ENCODE measurements at regions not wholly inside any gene's neighbourhood (a gene's known extent, or its start where the extent isn't known, plus 50 kb on each side); places are given as distances from the start of the nearest gene placed in this dataset.

- no peak for DNase-seq (ENCODE audit: low read depth)
Observed at GRCh38 chr6:37105148-37106050, 64.6 kb upstream of the PIM1 start.

- no peak for DNase-seq (ENCODE audit: low read depth)
Observed at GRCh38 chr6:37106051-37106363, 63.9 kb upstream of the PIM1 start.

GRCh38 chr6:37106554-37106953 is 63.4 kb upstream of the PIM1 start:
- no peak for DNase-seq (ENCODE audit: low read depth)

GRCh38 chr6:37106982-37107491 is 62.9 kb upstream of the PIM1 start:
- no peak for DNase-seq (ENCODE audit: low read depth)

GRCh38 chr6:37109714-37110499 is 60.0 kb upstream of the PIM1 start:
- DNase-seq (ENCODE audit: low read depth): no peak

GRCh38 chr6:37110500-37111461 is 59.2 kb upstream of the PIM1 start:
- DNase-seq (ENCODE audit: low read depth): no peak

- no peak for DNase-seq (ENCODE audit: low read depth)
Observed at GRCh38 chr6:37113976-37114375, 56.0 kb upstream of the PIM1 start.

GRCh38 chr6:37114612-37115011 is 55.3 kb upstream of the PIM1 start:
- no peak for DNase-seq (ENCODE audit: low read depth)

- DNase-seq (ENCODE audit: low read depth): no peak
Observed at GRCh38 chr6:37115236-37115895, 54.6 kb upstream of the PIM1 start.

- no peak for DNase-seq (ENCODE audit: low read depth)
Observed at GRCh38 chr6:37116326-37116725, 53.6 kb upstream of the PIM1 start.

- DNase-seq (ENCODE audit: low read depth): no peak
Observed at GRCh38 chr6:37119387-37119886, 50.5 kb upstream of the PIM1 start.

Measured in myocyte (in vitro differentiated cells).